GM12891 (cell line): ENCODE measurements at regions not wholly inside any gene's neighbourhood (a gene's known extent, or its start where the extent isn't known, plus 50 kb on each side); places are given as distances from the start of the nearest gene placed in this dataset.

Experiments used
- DNase-seq: peaks from one replicate; pipeline ENCODE4 v3.0.0; 2011; ENCODE audit warnings: low spot score; ENCODE audit not compliant: insufficient read length
- FAIRE-seq: peaks from 2 replicates; lab custom pipeline; 2011; peaks lifted over from hg19 to GRCh38; lab: Jason Lieb, UNC
- PAX5 ChIP-seq: IDR thresholded peaks from 2 replicates; pipeline ENCODE4 v1.6.1; 2011; ENCODE audit warnings: low read length, moderate library complexity, mild to moderate bottlenecking; ENCODE audit not compliant: insufficient read depth, severe bottlenecking
- POLR2A ChIP-seq: IDR thresholded peaks from 2 replicates; pipeline ENCODE4 v1.6.1; 2011; ENCODE audit warnings: low read depth, low read length, control low read depth
- POLR2AphosphoS5 ChIP-seq: IDR thresholded peaks from 2 replicates; pipeline ENCODE4 v1.6.1; 2011; ENCODE audit warnings: low read depth, low read length, control low read depth
- POU2F2 ChIP-seq: IDR thresholded peaks from 2 replicates; pipeline ENCODE4 v1.6.1; 2011; ENCODE audit warnings: low read depth, mild to moderate bottlenecking, control low read depth, low read length, moderate library complexity
- SPI1 ChIP-seq: IDR thresholded peaks from 2 replicates; pipeline ENCODE4 v1.6.1; 2011; ENCODE audit warnings: low read depth, low read length, control low read depth
- TAF1 ChIP-seq: IDR thresholded peaks from 2 replicates; pipeline ENCODE4 v1.6.1; 2011; ENCODE audit warnings: low read depth, low read length, control low read depth

- FAIRE-seq = no peak
Measured at GRCh38 chr22:40116496-40117200, 61.1 kb upstream of the TNRC6B start.

GRCh38 chr22:40118979-40119378 lies 58.7 kb upstream of the TNRC6B start:
- TF ChIP-seq SPI1 = no peak
- no peak for TF ChIP-seq POLR2AphosphoS5
- no peak for TF ChIP-seq TAF1
- no peak for TF ChIP-seq POU2F2
- TF ChIP-seq PAX5 = no peak
- no peak for TF ChIP-seq POLR2A
- DNase-seq (no peak), FAIRE-seq (no peak)

More at GRCh38 chr22:40116496-40117200, 61.1 kb upstream of the TNRC6B start:
- TF ChIP-seq SPI1 (peak; percentile 2; the same call in 1 of the 2 replicates), PAX5 (no peak)
- no peak for DNase-seq

- FAIRE-seq (no peak), DNase-seq (no peak)
- no peak for TF ChIP-seq POLR2AphosphoS5
- no peak for TF ChIP-seq SPI1
- no peak for TF ChIP-seq POLR2A
- TF ChIP-seq PAX5 = no peak
- no peak for TF ChIP-seq POU2F2
- no peak for TF ChIP-seq TAF1
Measured at GRCh38 chr22:40120848-40121247, 56.9 kb upstream of the TNRC6B start.

GRCh38 chr22:40121461-40121860 lies 56.3 kb upstream of the TNRC6B start:
- TF ChIP-seq PAX5 (no peak), POU2F2 (no peak), POLR2A (no peak), POLR2AphosphoS5 (no peak), TAF1 (no peak), SPI1 (no peak)
- FAIRE-seq = no peak

GRCh38 chr22:40122792-40123191 lies 54.9 kb upstream of the TNRC6B start:
- TF ChIP-seq PAX5 (no peak), POU2F2 (no peak), SPI1 (no peak), POLR2AphosphoS5 (no peak), TAF1 (no peak), POLR2A (no peak)
- no peak for FAIRE-seq
- DNase-seq = no peak

More at GRCh38 chr22:40121461-40121860, 56.3 kb upstream of the TNRC6B start:
- DNase-seq = no peak

- FAIRE-seq = no peak
- no peak for TF ChIP-seq TAF1
- no peak for TF ChIP-seq POU2F2
- TF ChIP-seq POLR2AphosphoS5 = no peak
- no peak for TF ChIP-seq SPI1
- no peak for TF ChIP-seq PAX5
- no peak for TF ChIP-seq POLR2A
- no peak for DNase-seq
Measured at GRCh38 chr22:40123387-40123786, 54.3 kb upstream of the TNRC6B start.
